Esophagus muscularis mucosa (tissue), 4 donors: ENCODE measurements at regions not wholly inside any gene's neighbourhood (a gene's known extent, or its start where the extent isn't known, plus 50 kb on each side); places are given as distances from the start of the nearest gene placed in this dataset.

Experiments used
- CTCF ChIP-seq, 3 experiments: fragments of 200-600 bp in 2 of 3; fragments of 450-650 bp in 1 of 3; sonication (generic) in 2 of 3; IDR thresholded peaks; one replicate each; pipeline ENCODE4 v1.5.1; 2017 to 2019; ENCODE audit warnings: antibody characterized with exemption in 3 of 3, mild to moderate bottlenecking in 2 of 3, moderate library complexity in 1 of 3
- EP300 ChIP-seq: sonication (generic); formaldehyde crosslinking; IDR thresholded peaks from one replicate; pipeline ENCODE4 v1.6.1; 2017; ENCODE audit warnings: antibody characterized with exemption
- POLR2A ChIP-seq: fragments of 450-650 bp; IDR thresholded peaks from one replicate; pipeline ENCODE4 v1.6.1; 2017; ENCODE audit warnings: antibody characterized with exemption, moderate library complexity, mild to moderate bottlenecking, low read depth
- POLR2AphosphoS5 ChIP-seq, 2 donors: sonication (generic); formaldehyde crosslinking; IDR thresholded peaks; one replicate each; pipeline ENCODE4 v1.6.1; 2017; ENCODE audit warnings: antibody characterized with exemption in 2 of 2

GRCh38 chr4:3877868-3878267 lies 111.7 kb downstream of the ADRA2C start:
- TF ChIP-seq POLR2A (no peak), EP300 (no peak), CTCF (IDR thresholded peaks at IDR 0.05) (no peak), POLR2AphosphoS5 (IDR thresholded peaks at IDR 0.05) (no peak)
